ENCODE measurements at regions not wholly inside any gene's neighbourhood (a gene's known extent, or its start where the extent isn't known, plus 50 kb on each side); places are given as distances from the start of the nearest gene placed in this dataset.

- H3K4me3 ChIP-seq (ENCODE audit: low read depth, low read length) = no peak overlapping the region
- DNase-seq (ENCODE audit: low read depth) = no peak
- TF ChIP-seq, protein P1, sequence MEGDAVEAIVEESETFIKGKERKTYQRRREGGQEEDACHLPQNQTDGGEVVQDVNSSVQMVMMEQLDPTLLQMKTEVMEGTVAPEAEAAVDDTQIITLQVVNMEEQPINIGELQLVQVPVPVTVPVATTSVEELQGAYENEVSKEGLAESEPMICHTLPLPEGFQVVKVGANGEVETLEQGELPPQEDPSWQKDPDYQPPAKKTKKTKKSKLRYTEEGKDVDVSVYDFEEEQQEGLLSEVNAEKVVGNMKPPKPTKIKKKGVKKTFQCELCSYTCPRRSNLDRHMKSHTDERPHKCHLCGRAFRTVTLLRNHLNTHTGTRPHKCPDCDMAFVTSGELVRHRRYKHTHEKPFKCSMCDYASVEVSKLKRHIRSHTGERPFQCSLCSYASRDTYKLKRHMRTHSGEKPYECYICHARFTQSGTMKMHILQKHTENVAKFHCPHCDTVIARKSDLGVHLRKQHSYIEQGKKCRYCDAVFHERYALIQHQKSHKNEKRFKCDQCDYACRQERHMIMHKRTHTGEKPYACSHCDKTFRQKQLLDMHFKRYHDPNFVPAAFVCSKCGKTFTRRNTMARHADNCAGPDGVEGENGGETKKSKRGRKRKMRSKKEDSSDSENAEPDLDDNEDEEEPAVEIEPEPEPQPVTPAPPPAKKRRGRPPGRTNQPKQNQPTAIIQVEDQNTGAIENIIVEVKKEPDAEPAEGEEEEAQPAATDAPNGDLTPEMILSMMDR (conservative IDR thresholded peaks at IDR 0.05; ENCODE audit: low read depth, low read length) = no peak
Measured at GRCh38 chr3:14344351-14344750, 58.1 kb upstream of the SLC6A6 start.

- peak; percentile 47 for DNase-seq (ENCODE audit: low read depth)
- no peak overlapping the region for H3K4me3 ChIP-seq (ENCODE audit: low read depth, low read length)
- TF ChIP-seq, protein P1 (conservative IDR thresholded peaks at IDR 0.05; ENCODE audit: low read depth, low read length) = no peak
Measured at GRCh38 chr3:14345496-14346150, 56.8 kb upstream of the SLC6A6 start.

- TF ChIP-seq, protein P1 (conservative IDR thresholded peaks at IDR 0.05; ENCODE audit: low read depth, low read length) = no peak
- H3K4me3 ChIP-seq (ENCODE audit: low read depth, low read length) = no peak overlapping the region
- DNase-seq (ENCODE audit: low read depth) = no peak
Measured at GRCh38 chr3:14346191-14346590, 56.2 kb upstream of the SLC6A6 start.

- H3K4me3 ChIP-seq (ENCODE audit: low read depth, low read length) = no peak overlapping the region
- DNase-seq (ENCODE audit: low read depth) = no peak
- TF ChIP-seq, protein P1 (conservative IDR thresholded peaks at IDR 0.05; ENCODE audit: low read depth, low read length) = no peak
Measured at GRCh38 chr3:14346642-14347041, 55.8 kb upstream of the SLC6A6 start.

DNA sequence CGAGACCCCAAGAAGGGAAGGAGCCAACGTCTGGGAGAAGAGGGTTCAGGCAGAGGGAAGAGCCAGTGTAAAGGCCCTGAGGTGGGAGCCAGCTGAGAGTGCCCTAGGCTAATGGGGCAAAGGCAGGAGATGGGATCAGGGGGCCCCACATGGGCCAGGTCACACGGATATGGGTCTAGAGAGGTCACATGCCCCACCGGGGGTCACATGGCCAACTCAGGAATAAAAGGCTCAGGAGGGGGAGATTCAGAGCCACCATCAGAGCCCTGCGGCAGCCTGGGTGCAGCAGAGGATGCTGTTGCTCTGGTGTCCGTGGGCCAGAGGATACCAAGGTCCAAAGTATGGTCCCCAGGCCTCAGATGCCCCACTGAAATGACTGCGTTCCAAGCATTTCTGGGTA, 55.3 kb upstream of the SLC6A6 start:
- TF ChIP-seq, protein P1 (conservative IDR thresholded peaks at IDR 0.05; ENCODE audit: low read depth, low read length) = no peak
- DNase-seq (ENCODE audit: low read depth) = no peak
- H3K4me3 ChIP-seq (ENCODE audit: low read depth, low read length) = no peak overlapping the region

- no peak overlapping the region for H3K4me3 ChIP-seq (ENCODE audit: low read depth, low read length)
Measured at GRCh38 chr3:14351617-14352001, 50.8 kb upstream of the SLC6A6 start.

More at GRCh38 chr3:14351617-14352001, 50.8 kb upstream of the SLC6A6 start:
- no peak for DNase-seq (ENCODE audit: low read depth)
- TF ChIP-seq, protein P1 (conservative IDR thresholded peaks at IDR 0.05; ENCODE audit: low read depth, low read length) = no peak
